K562 (cell line): ENCODE measurements at regions not wholly inside any gene's neighbourhood (a gene's known extent, or its start where the extent isn't known, plus 50 kb on each side); places are given as distances from the start of the nearest gene placed in this dataset.

Source experiments
- ATF4 ChIP-seq: fragments of 450-650 bp; formaldehyde crosslinking; IDR thresholded peaks from 2 replicates; pipeline ENCODE4 v1.4.0; 2022; ENCODE audit warnings: mild to moderate bottlenecking, moderate library complexity
- COPS2 ChIP-seq: fragments of 450-650 bp; conservative IDR thresholded peaks from 2 replicates; pipeline ENCODE4 v1.6.1; 2016; ENCODE audit warnings: mild to moderate bottlenecking, moderate library complexity
- EGR1 ChIP-seq: fragments of 450-650 bp; conservative IDR thresholded peaks from 2 replicates; pipeline ENCODE4 v1.6.1; 2017; ENCODE audit warnings: mild to moderate bottlenecking
- EP400 ChIP-seq: fragments of 450-650 bp; IDR thresholded peaks from 2 replicates; pipeline ENCODE4 v1.6.1; 2017; ENCODE audit warnings: antibody characterized with exemption, mild to moderate bottlenecking, moderate library complexity
- HBP1 ChIP-seq: fragments of 450-650 bp; formaldehyde crosslinking; IDR thresholded peaks from 2 replicates; pipeline ENCODE4 v1.4.0; 2022; ENCODE audit warnings: missing genetic modification characterization
- HIVEP1 ChIP-seq: fragments of 250-450 bp; sonication (Bioruptor Pico); IDR thresholded peaks from 2 replicates; pipeline ENCODE4 v1.4.0; 2020; ENCODE audit warnings: mild to moderate bottlenecking
- KDM5B ChIP-seq: fragments of 200-600 bp; sonication (generic); IDR thresholded peaks from 2 replicates; pipeline ENCODE4 v1.6.1; 2012; ENCODE audit warnings: low read depth, mild to moderate bottlenecking, moderate library complexity, low read length, control low read depth, inconsistent platforms; ENCODE audit not compliant: insufficient replicate concordance
- MXI1 ChIP-seq: IDR thresholded peaks from 2 replicates; pipeline ENCODE4 v1.6.1; 2011; ENCODE audit warnings: low read depth, mild to moderate bottlenecking, improper control_type of control experiment, low read length
- NCOA6 ChIP-seq: fragments of 450-650 bp; IDR thresholded peaks from 2 replicates; pipeline ENCODE4 v1.6.1; 2017; ENCODE audit warnings: mild to moderate bottlenecking
- NONO ChIP-seq, 2 experiments: fragments of 200-400 bp in 1 of 2; fragments of 450-650 bp in 1 of 2; formaldehyde crosslinking in 1 of 2; IDR thresholded peaks; 2 replicates each; pipeline ENCODE4 v1.6.1; 2017; ENCODE audit warnings: low read depth in 2 of 2, mild to moderate bottlenecking in 2 of 2, moderate library complexity in 2 of 2, low read length in 1 of 2
- PHF8 ChIP-seq: fragments of 200-600 bp; sonication (generic); IDR thresholded peaks from 2 replicates; pipeline ENCODE4 v1.6.1; 2012; ENCODE audit warnings: mixed run types, mild to moderate bottlenecking, inconsistent platforms, low read length, moderate library complexity, borderline replicate concordance
- SMARCA4 ChIP-seq: fragments of 450-650 bp; IDR thresholded peaks from 2 replicates; pipeline ENCODE4 v1.6.1; 2016
- TARDBP ChIP-seq: fragments of 450-650 bp; IDR thresholded peaks from 2 replicates; pipeline ENCODE4 v1.6.1; 2016
- VEZF1 ChIP-seq: fragments of 200-800 bp; sonication (Bioruptor generic); IDR thresholded peaks from 2 replicates; pipeline ENCODE4 v1.6.1; 2017; ENCODE audit warnings: missing genetic modification characterization, missing compliant biosample characterization
- ZNF124 ChIP-seq: sonication (generic); formaldehyde crosslinking; IDR thresholded peaks from 2 replicates; pipeline ENCODE4 v1.8.1; 2022; ENCODE audit warnings: missing genetic modification reagents
- ZNF280A ChIP-seq: fragments of 450-650 bp; IDR thresholded peaks from 2 replicates; pipeline ENCODE4 v1.6.1; 2018; ENCODE audit warnings: mild to moderate bottlenecking, low read depth; ENCODE audit not compliant: partially characterized antibody
- ZNF384 ChIP-seq: IDR thresholded peaks from 2 replicates; pipeline ENCODE4 v1.6.1; 2012; ENCODE audit warnings: low read depth, low read length, improper control_type of control experiment
- ZNF766 ChIP-seq: fragments of 200-800 bp; sonication (Bioruptor generic); conservative IDR thresholded peaks from 2 replicates; pipeline ENCODE4 v1.6.1; 2016; ENCODE audit warnings: missing genetic modification characterization, missing compliant biosample characterization
- TF ChIP-seq, protein P1 (sequence below): fragments of 250-450 bp; sonication (Bioruptor Pico); IDR thresholded peaks from 2 replicates; pipeline ENCODE4 v1.8.0; 2021; ENCODE audit warnings: moderate library complexity, mild to moderate bottlenecking, inconsistent platforms
- TF ChIP-seq, protein P2 (sequence below): fragments of 450-650 bp; formaldehyde crosslinking; IDR thresholded peaks from 2 replicates; pipeline ENCODE4 v1.4.0; 2020; ENCODE audit warnings: mild to moderate bottlenecking, moderate library complexity

DNA sequence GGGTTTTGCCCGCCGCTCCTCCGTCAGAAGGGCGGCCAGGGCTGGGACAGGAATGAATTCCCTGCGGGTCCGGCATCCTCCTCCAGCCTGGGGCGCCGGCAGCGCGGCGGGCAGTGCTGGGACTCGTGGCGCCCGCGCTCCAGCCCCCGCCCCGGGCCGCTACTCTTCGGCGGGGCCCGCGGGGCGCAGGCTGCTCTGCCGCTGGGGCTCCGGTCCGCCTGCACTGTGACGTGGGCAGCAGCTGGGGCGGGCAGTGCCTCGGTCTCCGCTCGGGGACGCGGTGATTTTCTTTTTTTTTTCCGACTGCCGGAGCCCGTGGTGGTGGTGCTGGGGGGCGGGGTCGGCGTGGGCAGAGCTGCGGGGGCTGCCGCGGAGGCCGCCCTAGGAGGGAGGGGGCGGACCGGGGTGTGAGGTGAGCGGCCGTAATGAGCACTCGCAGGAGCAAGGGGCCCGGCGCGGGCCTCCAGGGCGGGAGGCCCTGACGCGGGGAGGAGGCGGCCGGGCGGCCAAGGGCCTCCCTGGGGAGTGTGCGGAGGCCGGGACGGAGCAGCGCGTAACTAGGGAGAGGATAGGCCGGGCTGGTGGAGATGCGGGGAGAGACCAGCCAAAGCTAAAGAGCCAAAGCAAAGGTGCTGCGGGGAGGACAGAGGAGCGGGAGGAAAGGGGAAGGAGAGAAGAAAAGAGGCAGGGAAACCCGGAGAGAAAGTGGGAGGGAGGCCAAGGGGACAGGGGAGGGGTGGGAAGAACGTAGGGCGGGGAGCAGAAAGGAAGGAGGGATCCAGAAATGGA, 73.3 kb upstream of the ZBED5 start (continued):
- TF ChIP-seq, protein P1, sequence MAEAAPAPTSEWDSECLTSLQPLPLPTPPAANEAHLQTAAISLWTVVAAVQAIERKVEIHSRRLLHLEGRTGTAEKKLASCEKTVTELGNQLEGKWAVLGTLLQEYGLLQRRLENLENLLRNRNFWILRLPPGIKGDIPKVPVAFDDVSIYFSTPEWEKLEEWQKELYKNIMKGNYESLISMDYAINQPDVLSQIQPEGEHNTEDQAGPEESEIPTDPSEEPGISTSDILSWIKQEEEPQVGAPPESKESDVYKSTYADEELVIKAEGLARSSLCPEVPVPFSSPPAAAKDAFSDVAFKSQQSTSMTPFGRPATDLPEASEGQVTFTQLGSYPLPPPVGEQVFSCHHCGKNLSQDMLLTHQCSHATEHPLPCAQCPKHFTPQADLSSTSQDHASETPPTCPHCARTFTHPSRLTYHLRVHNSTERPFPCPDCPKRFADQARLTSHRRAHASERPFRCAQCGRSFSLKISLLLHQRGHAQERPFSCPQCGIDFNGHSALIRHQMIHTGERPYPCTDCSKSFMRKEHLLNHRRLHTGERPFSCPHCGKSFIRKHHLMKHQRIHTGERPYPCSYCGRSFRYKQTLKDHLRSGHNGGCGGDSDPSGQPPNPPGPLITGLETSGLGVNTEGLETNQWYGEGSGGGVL (CRISPR knock-in tag) = no peak
- TF ChIP-seq MXI1 = no peak
- peak; percentile 27 for TF ChIP-seq KDM5B
- 0 out of 2 replicates have a peak, but pooled peaks have one; percentile 9 for TF ChIP-seq ZNF384
- no peak for TF ChIP-seq ZNF280A
- TF ChIP-seq SMARCA4 = no peak
- no peak for TF ChIP-seq HBP1 (CRISPR knock-in tag)
- TF ChIP-seq ZNF766 (CRISPR knock-in tag) = no peak
- no peak for TF ChIP-seq NCOA6
- TF ChIP-seq, protein P2, sequence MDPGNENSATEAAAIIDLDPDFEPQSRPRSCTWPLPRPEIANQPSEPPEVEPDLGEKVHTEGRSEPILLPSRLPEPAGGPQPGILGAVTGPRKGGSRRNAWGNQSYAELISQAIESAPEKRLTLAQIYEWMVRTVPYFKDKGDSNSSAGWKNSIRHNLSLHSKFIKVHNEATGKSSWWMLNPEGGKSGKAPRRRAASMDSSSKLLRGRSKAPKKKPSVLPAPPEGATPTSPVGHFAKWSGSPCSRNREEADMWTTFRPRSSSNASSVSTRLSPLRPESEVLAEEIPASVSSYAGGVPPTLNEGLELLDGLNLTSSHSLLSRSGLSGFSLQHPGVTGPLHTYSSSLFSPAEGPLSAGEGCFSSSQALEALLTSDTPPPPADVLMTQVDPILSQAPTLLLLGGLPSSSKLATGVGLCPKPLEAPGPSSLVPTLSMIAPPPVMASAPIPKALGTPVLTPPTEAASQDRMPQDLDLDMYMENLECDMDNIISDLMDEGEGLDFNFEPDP = no peak
- TF ChIP-seq VEZF1 (CRISPR knock-in tag) = peak; percentile 32
- peak; percentile 45; the same call in 1 of the 2 replicates for TF ChIP-seq PHF8
- TF ChIP-seq COPS2 = no peak
- TF ChIP-seq ATF4 = no peak
- TF ChIP-seq EP400 = no peak
- no peak for TF ChIP-seq HIVEP1 (CRISPR knock-in tag)
- TF ChIP-seq NONO (IDR thresholded peaks at IDR 0.05; ENCODE audit: low read depth in 2 of 2, low read length in 1 of 2) = 0 out of 4 replicates have a peak, but pooled peaks of 1 of the 2 experiments have one; percentile 20
- TF ChIP-seq ZNF124 (CRISPR knock-in tag) = no peak
- no peak for TF ChIP-seq TARDBP
- TF ChIP-seq EGR1 = peak; percentile 86
